ENCODE measurements at regions not wholly inside any gene's neighbourhood (a gene's known extent, or its start where the extent isn't known, plus 50 kb on each side); places are given as distances from the start of the nearest gene placed in this dataset.

DNA sequence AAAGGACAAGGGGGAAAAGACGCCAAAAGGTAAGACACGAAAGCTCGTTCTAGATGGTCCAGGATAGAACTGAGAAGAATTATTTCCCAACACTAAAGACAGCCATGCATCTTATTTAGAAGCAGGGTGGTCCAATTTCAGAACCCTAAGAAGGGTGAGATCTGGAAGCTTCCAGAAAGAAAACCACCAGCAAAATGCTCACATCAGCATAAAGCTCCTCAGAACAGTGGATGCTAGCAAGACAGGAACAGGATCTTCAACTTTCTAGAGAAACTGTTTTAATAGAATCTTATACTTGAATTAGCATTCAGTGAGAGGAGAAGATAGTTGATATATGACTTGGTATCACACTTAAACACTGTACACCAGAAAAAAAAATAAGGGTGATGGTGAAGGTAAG is 101.5 kb downstream of the ZFP64 start:
- Mint-ChIP-seq H3K27me3 (ENCODE audit: unreplicated experiment) (no peaks in the 10 kb centered on the region), H3K27ac (ENCODE audit: unreplicated experiment) (no peak overlapping the region), H3K36me3 (ENCODE audit: insufficient read depth, unreplicated experiment) (no peaks in the 10 kb centered on the region), H3K9me3 (ENCODE audit: low read depth, unreplicated experiment) (peaks cover 4% of the 10 kb centered on the region), H3K4me3 (ENCODE audit: low read depth, unreplicated experiment) (no peak overlapping the region), H3K4me1 (ENCODE audit: low read depth, unreplicated experiment) (no peaks in the 10 kb centered on the region)
- DNase-seq: no peak
- CTCF ChIA-PET: interaction anchor here (0.6 kb wide), 1 partner anchor 554 kb away, joined by 4 read pairs; no protein-coding TSS in a partner anchor
- TF ChIP-seq, protein P1, sequence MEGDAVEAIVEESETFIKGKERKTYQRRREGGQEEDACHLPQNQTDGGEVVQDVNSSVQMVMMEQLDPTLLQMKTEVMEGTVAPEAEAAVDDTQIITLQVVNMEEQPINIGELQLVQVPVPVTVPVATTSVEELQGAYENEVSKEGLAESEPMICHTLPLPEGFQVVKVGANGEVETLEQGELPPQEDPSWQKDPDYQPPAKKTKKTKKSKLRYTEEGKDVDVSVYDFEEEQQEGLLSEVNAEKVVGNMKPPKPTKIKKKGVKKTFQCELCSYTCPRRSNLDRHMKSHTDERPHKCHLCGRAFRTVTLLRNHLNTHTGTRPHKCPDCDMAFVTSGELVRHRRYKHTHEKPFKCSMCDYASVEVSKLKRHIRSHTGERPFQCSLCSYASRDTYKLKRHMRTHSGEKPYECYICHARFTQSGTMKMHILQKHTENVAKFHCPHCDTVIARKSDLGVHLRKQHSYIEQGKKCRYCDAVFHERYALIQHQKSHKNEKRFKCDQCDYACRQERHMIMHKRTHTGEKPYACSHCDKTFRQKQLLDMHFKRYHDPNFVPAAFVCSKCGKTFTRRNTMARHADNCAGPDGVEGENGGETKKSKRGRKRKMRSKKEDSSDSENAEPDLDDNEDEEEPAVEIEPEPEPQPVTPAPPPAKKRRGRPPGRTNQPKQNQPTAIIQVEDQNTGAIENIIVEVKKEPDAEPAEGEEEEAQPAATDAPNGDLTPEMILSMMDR (IDR thresholded peaks at IDR 0.05; ENCODE audit: unreplicated experiment): no peak
- BruUV-seq (replicated peaks): no TSS peak
- intact Hi-C loops (cut with micrococcal nuclease; ENCODE audit: unreplicated experiment): no loop called here

DNA sequence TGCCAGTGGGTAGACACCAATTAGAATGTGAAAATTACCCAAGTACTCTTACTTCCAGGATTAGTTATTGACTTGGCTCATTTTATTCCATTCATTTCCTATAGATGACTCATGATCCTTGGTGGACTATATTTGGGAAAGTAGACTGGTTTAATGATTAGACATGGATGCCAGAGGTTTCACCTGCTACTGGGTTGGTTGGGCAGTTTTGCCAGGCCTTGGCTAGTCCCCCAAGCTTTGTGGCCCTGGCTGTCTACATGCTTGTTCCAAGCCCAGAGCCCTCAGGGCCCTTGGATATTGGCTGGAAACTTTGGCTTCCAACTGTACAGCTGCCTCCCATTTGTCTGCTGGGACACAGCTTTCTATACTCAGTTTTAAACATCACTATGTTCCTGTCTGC is 104.1 kb downstream of the ZFP64 start:
- no peaks in the 10 kb centered on the region for H3K36me3 Mint-ChIP-seq (ENCODE audit: insufficient read depth, unreplicated experiment)
- no TSS peak for BruUV-seq (replicated peaks)
- no peaks in the 10 kb centered on the region for H3K4me1 Mint-ChIP-seq (ENCODE audit: low read depth, unreplicated experiment)
- TF ChIP-seq, protein P1 (IDR thresholded peaks at IDR 0.05; ENCODE audit: unreplicated experiment): no peak
- H3K27ac Mint-ChIP-seq (ENCODE audit: unreplicated experiment): peak overlapping the region; percentile 30
- no peak for DNase-seq
- CTCF ChIA-PET: no interaction called here
- H3K27me3 Mint-ChIP-seq (ENCODE audit: unreplicated experiment): no peaks in the 10 kb centered on the region
- intact Hi-C loops (cut with micrococcal nuclease; ENCODE audit: unreplicated experiment): loop anchor here (10.0 kb wide), 1 partner anchor 323 kb away; the partner anchor contains the start of gene ATP9A
- no peak overlapping the region for H3K4me3 Mint-ChIP-seq (ENCODE audit: low read depth, unreplicated experiment)
- H3K9me3 Mint-ChIP-seq (ENCODE audit: low read depth, unreplicated experiment): peaks cover 4% of the 10 kb centered on the region

DNA sequence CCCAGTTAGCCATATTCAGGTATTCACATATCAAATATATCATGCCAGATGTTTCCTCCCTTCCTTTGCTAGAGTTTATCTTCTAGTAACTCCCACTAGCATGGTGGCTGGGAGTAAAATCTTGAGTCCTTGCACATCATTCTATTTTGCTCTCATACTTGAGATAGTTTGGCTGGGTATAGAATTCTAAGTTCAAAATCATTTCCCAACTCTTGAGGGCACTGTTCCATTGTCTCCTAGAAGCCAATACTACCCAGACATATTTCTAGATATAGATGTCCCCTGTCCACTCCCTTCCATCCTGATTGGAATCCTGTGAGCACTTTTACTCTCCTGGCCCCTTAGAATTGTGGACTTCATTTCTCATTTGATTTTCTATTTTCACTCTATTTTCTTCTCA is 104.7 kb downstream of the ZFP64 start:
- no TSS peak for BruUV-seq (replicated peaks)
- TF ChIP-seq, protein P1 (IDR thresholded peaks at IDR 0.05; ENCODE audit: unreplicated experiment): no peak
- H3K27ac Mint-ChIP-seq (ENCODE audit: unreplicated experiment): peak overlapping the region; percentile 30
- no peak for DNase-seq
- H3K4me1 Mint-ChIP-seq (ENCODE audit: low read depth, unreplicated experiment): no peaks in the 10 kb centered on the region
- H3K4me3 Mint-ChIP-seq (ENCODE audit: low read depth, unreplicated experiment): no peak overlapping the region
- CTCF ChIA-PET: no interaction called here
- intact Hi-C loops (cut with micrococcal nuclease; ENCODE audit: unreplicated experiment): loop anchor here (10.0 kb wide), 1 partner anchor 322 kb away; the partner anchor contains the start of gene ATP9A
- no peaks in the 10 kb centered on the region for H3K36me3 Mint-ChIP-seq (ENCODE audit: insufficient read depth, unreplicated experiment)
- peaks cover 4% of the 10 kb centered on the region for H3K9me3 Mint-ChIP-seq (ENCODE audit: low read depth, unreplicated experiment)
- H3K27me3 Mint-ChIP-seq (ENCODE audit: unreplicated experiment): no peaks in the 10 kb centered on the region

DNA sequence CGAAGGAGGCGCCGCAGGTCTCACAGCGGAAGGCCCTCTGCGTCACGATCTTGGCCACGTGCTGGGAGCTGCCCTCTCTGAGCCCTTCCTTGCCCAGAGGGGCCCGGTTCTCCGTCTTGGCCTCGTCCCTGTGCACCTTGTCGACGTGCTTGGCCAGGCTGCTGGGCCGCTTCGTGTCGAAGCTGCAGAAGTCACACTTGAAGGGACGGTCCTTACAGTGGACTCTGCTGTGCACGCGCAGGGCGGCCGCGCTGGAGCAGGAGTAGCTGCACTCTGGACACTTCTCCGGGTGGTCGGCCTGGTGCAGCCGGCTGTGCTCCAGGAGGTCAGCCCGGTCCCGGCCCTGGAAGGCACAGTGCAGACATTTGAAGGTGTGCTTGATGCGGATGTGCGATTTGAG is 106.9 kb downstream of the ZFP64 start:
- intact Hi-C loops (cut with micrococcal nuclease; ENCODE audit: unreplicated experiment): loop anchor here (10.0 kb wide), 1 partner anchor 320 kb away; the partner anchor contains the start of gene ATP9A
- H3K27ac Mint-ChIP-seq (ENCODE audit: unreplicated experiment): no peak overlapping the region
- H3K9me3 Mint-ChIP-seq (ENCODE audit: low read depth, unreplicated experiment): peaks cover 4% of the 10 kb centered on the region
- H3K4me3 Mint-ChIP-seq (ENCODE audit: low read depth, unreplicated experiment): no peak overlapping the region
- H3K27me3 Mint-ChIP-seq (ENCODE audit: unreplicated experiment): no peaks in the 10 kb centered on the region
- DNase-seq: no peak
- H3K36me3 Mint-ChIP-seq (ENCODE audit: insufficient read depth, unreplicated experiment): no peaks in the 10 kb centered on the region
- CTCF ChIA-PET: interaction anchor here (0.6 to 3.6 kb wide), 4 partner anchors 285 to 469 kb away, joined by 3 to 15 read pairs (median 4); no protein-coding TSS in a partner anchor
- no TSS peak for BruUV-seq (replicated peaks)
- H3K4me1 Mint-ChIP-seq (ENCODE audit: low read depth, unreplicated experiment): no peaks in the 10 kb centered on the region
- TF ChIP-seq, protein P1 (IDR thresholded peaks at IDR 0.05; ENCODE audit: unreplicated experiment): no peak
